ENCODE measurements at regions not wholly inside any gene's neighbourhood (a gene's known extent, or its start where the extent isn't known, plus 50 kb on each side); places are given as distances from the start of the nearest gene placed in this dataset.

DNA sequence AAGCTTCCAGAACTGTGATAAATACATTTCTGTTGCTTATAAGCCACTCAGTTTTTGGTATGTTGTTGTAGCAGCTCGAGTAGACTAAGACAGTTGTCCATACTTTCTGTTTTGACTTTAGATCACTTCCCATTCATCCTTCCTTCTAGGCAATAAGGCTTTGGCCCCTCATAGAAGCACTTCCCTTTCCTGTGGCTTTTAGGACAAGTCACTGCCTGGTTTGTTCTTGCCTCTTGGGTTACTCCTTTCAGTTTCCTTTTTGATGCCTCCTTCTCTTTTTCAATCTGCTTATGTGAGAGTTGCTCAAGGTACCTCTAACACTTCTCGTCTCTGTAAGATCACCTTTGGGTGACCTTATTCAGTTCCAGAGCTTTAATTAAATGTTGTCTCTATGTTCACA lies 72.4 kb upstream of the NTRK2 start:
- no peaks in the 10 kb centered on the region for H3K4me1 ChIP-seq (ENCODE audit: control insufficient read depth, insufficient read depth, low read length)
- peaks cover 13% of the 10 kb centered on the region for H3K9me3 ChIP-seq (ENCODE audit: control insufficient read depth, insufficient read depth, low read length)
- no peak overlapping the region for H3K4me2 ChIP-seq (ENCODE audit: low read depth, low read length)
- H2AK5ac ChIP-seq (ENCODE audit: low read depth, low read length), result no peak overlapping the region
- H2AFZ ChIP-seq (replicated peaks; ENCODE audit: low read length, poor library complexity), result no peak overlapping the region
- no peak overlapping the region for H3K23ac ChIP-seq (ENCODE audit: low read depth, low read length)
- no peak overlapping the region for H3K4ac ChIP-seq (ENCODE audit: low read depth, low read length)
- H2BK120ac ChIP-seq (ENCODE audit: low read depth, low read length), result no peak overlapping the region
- H3K36me3 ChIP-seq (ENCODE audit: control insufficient read depth, insufficient read depth, low read length), result no peaks in the 10 kb centered on the region
- H3K9me1 ChIP-seq (ENCODE audit: insufficient read depth, low read length), result no peaks in the 10 kb centered on the region
- no peak overlapping the region for H4K8ac ChIP-seq (ENCODE audit: low read depth in 2 of 2, low read length in 2 of 2)
- TF ChIP-seq RFX5 (IDR thresholded peaks at IDR 0.05; ENCODE audit: low read depth, low read length) (no peak), SMC3 (IDR thresholded peaks at IDR 0.05; ENCODE audit: low read depth, low read length) (no peak), MAFK (IDR thresholded peaks at IDR 0.05; ENCODE audit: low read depth, low read length) (no peak), NFE2L2 (IDR thresholded peaks at IDR 0.05; ENCODE audit: low read depth, low read length) (no peak), BHLHE40 (IDR thresholded peaks at IDR 0.05; ENCODE audit: low read depth, low read length) (no peak), CEBPB (IDR thresholded peaks at IDR 0.05; ENCODE audit: low read depth, low read length) (no peak), RAD21 (IDR thresholded peaks at IDR 0.05; ENCODE audit: low read length) (no peak), MAZ (IDR thresholded peaks at IDR 0.05; ENCODE audit: borderline replicate concordance, low read depth, low read length) (no peak)
- TF ChIP-seq, protein P1, sequence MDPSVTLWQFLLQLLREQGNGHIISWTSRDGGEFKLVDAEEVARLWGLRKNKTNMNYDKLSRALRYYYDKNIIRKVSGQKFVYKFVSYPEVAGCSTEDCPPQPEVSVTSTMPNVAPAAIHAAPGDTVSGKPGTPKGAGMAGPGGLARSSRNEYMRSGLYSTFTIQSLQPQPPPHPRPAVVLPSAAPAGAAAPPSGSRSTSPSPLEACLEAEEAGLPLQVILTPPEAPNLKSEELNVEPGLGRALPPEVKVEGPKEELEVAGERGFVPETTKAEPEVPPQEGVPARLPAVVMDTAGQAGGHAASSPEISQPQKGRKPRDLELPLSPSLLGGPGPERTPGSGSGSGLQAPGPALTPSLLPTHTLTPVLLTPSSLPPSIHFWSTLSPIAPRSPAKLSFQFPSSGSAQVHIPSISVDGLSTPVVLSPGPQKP (IDR thresholded peaks at IDR 0.05; ENCODE audit: borderline replicate concordance, low read depth, low read length), result no peak
- TF ChIP-seq, protein P2, sequence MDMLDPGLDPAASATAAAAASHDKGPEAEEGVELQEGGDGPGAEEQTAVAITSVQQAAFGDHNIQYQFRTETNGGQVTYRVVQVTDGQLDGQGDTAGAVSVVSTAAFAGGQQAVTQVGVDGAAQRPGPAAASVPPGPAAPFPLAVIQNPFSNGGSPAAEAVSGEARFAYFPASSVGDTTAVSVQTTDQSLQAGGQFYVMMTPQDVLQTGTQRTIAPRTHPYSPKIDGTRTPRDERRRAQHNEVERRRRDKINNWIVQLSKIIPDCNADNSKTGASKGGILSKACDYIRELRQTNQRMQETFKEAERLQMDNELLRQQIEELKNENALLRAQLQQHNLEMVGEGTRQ (IDR thresholded peaks at IDR 0.05; ENCODE audit: low read depth, low read length), result no peak
- no peak overlapping the region for H3K14ac ChIP-seq (replicated peaks; ENCODE audit: low read depth, low read length)
- no peak overlapping the region for H3K27ac ChIP-seq (ENCODE audit: insufficient read depth, low read length)
- H3K4me3 ChIP-seq (ENCODE audit: insufficient read depth, low read depth, low read length), result no peak overlapping the region
- H2BK15ac ChIP-seq (ENCODE audit: low read depth, low read length), result no peak overlapping the region
- no peak overlapping the region for H4K5ac ChIP-seq (ENCODE audit: low read depth, low read length)
- no peak overlapping the region for H3K9ac ChIP-seq (ENCODE audit: low read depth, low read length)
- H2BK20ac ChIP-seq (ENCODE audit: low read depth, low read length), result no peak overlapping the region
- H4K20me1 ChIP-seq (ENCODE audit: insufficient read depth, low read length), result no peaks in the 10 kb centered on the region
- no CpG with 5 or more reads among the region's 2 CpGs for WGBS, 2 experiments (ENCODE audit: extremely low coverage in 2 of 2, insufficient read length in 1 of 2)
- ATAC-seq (ENCODE audit: low read depth) (no peak), DNase-seq (no peak)
- H2BK5ac ChIP-seq (ENCODE audit: low read depth, low read length, poor library complexity, severe bottlenecking), result no peak overlapping the region
- dilution Hi-C loops (cut with HindIII; ENCODE audit: low sequenced_read_pairs, unreplicated experiment) (no loop called here), intact Hi-C loops (cut with micrococcal nuclease) (no loop called here), in situ Hi-C loops (cut with MboI; ENCODE audit: low sequenced_read_pairs) (no loop called here)
- no peaks in the 10 kb centered on the region for H3K27me3 ChIP-seq (ENCODE audit: control insufficient read depth, insufficient read depth, low read length)
- ChIA-PET POLR2A (ENCODE audit: unreplicated experiment) (no interaction called here), CTCF (no interaction called here)
- no peak overlapping the region for H3K56ac ChIP-seq (ENCODE audit: extremely low read depth, insufficient read depth, low read length)
- H2AK9ac ChIP-seq (replicated peaks; ENCODE audit: low read depth, low read length, poor library complexity), result no peak overlapping the region
- no TSS peak for BruUV-seq (replicated peaks)
- no peak overlapping the region for H3K18ac ChIP-seq (ENCODE audit: low read depth, low read length)
- no peaks in the 10 kb centered on the region for H3K79me1 ChIP-seq (ENCODE audit: low read depth in 1 of 2, low read length in 2 of 2)
- H4K91ac ChIP-seq (ENCODE audit: insufficient read depth, low read depth, low read length), result no peak overlapping the region

Measured in IMR-90 (cell line).